Vagina (tissue), 2 donors: ENCODE measurements at regions not wholly inside any gene's neighbourhood (a gene's known extent, or its start where the extent isn't known, plus 50 kb on each side); places are given as distances from the start of the nearest gene placed in this dataset.
"Not testable (repeated sequence)": the region's sequence is repeated elsewhere in the genome, so short reads cannot be mapped to it uniquely, and the experiment has no call there.

Source experiments
- DNase-seq, 2 donors: peaks; one replicate each; pipeline ENCODE4 v3.0.0-alpha.2; 2017; ENCODE audit errors: extremely low spot score in 2 of 2
- H3K27ac ChIP-seq: fragments of 200-600 bp; sonication (generic); one replicate; pipeline ENCODE4 v1.5.1; 2019
- H3K27me3 ChIP-seq: fragments of 200-600 bp; sonication (generic); one replicate; pipeline ENCODE4 v1.5.1; 2019
- H3K36me3 ChIP-seq, 2 donors: fragments of 200-600 bp; sonication (generic); one replicate each; pipeline ENCODE4 v1.5.1; 2017 to 2019
- H3K4me1 ChIP-seq: fragments of 200-600 bp; sonication (generic); one replicate; pipeline ENCODE4 v1.5.1; 2019
- H3K4me3 ChIP-seq, 2 donors: fragments of 200-600 bp; sonication (generic); 1 replicate in 1 of 2; 2 replicates in 1 of 2; pipeline ENCODE4 v1.5.1; 2016 to 2019
- H3K9me3 ChIP-seq: fragments of 200-600 bp; sonication (generic); one replicate; pipeline ENCODE4 v1.5.1; 2019
- POLR2A ChIP-seq, 2 donors: fragments of 450-650 bp; IDR thresholded peaks; one replicate each; pipeline ENCODE4 v1.6.1; 2017; ENCODE audit warnings: antibody characterized with exemption in 2 of 2, mild to moderate bottlenecking in 2 of 2, moderate library complexity in 2 of 2
- POLR2AphosphoS5 ChIP-seq, 2 donors: sonication (generic); formaldehyde crosslinking; IDR thresholded peaks; one replicate each; pipeline ENCODE4 v1.9.0; 2017; ENCODE audit warnings: antibody characterized with exemption in 2 of 2, mild to moderate bottlenecking in 2 of 2, low read depth in 1 of 2; ENCODE audit not compliant: insufficient read depth in 1 of 2
- intact Hi-C: fragments of 100-400 bp; cut with DNase I; formaldehyde crosslinking; loops from one replicate; pipeline ENCODE4 v1.15.1; 2023
- TF ChIP-seq, protein P1 (sequence below), 3 experiments: fragments of 450-650 bp in 2 of 3; fragments of 200-600 bp in 1 of 3; sonication (generic) in 1 of 3; IDR thresholded peaks; one replicate each; pipeline ENCODE4 v1.5.1; 2017 to 2019; ENCODE audit warnings: antibody characterized with exemption in 3 of 3, mild to moderate bottlenecking in 2 of 3, moderate library complexity in 2 of 3

DNA sequence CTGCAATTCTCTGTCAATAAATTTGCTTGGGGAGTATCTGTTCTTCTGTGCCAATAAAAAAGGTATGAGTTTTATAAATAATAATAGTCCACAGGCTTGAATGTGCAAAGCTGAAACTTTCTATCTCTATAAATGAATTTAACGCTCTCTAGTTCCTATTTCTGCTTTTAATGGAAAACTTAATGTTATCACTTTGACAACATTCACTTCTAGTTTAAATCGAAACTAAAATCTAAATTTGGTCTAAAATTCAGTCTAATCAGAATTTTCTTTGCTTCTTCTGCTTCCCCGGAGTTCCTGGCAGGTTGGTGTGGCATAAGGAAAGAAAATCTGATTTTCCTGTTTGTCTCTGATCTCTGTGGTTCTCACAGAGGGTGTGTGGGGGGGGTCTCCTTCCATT lies 450.1 kb upstream of the TBL1XR1 start:
- no peak overlapping the region for H3K4me3 ChIP-seq
- H3K4me1 ChIP-seq: no peaks in the 10 kb centered on the region
- H3K27me3 ChIP-seq: no peaks in the 10 kb centered on the region
- no peak for DNase-seq
- intact Hi-C loops: no loop called here
- H3K36me3 ChIP-seq: no peaks in the 10 kb centered on the region
- TF ChIP-seq POLR2A (IDR thresholded peaks at IDR 0.05): no peak
- TF ChIP-seq, protein P1, sequence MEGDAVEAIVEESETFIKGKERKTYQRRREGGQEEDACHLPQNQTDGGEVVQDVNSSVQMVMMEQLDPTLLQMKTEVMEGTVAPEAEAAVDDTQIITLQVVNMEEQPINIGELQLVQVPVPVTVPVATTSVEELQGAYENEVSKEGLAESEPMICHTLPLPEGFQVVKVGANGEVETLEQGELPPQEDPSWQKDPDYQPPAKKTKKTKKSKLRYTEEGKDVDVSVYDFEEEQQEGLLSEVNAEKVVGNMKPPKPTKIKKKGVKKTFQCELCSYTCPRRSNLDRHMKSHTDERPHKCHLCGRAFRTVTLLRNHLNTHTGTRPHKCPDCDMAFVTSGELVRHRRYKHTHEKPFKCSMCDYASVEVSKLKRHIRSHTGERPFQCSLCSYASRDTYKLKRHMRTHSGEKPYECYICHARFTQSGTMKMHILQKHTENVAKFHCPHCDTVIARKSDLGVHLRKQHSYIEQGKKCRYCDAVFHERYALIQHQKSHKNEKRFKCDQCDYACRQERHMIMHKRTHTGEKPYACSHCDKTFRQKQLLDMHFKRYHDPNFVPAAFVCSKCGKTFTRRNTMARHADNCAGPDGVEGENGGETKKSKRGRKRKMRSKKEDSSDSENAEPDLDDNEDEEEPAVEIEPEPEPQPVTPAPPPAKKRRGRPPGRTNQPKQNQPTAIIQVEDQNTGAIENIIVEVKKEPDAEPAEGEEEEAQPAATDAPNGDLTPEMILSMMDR (IDR thresholded peaks at IDR 0.05): no peak
- TF ChIP-seq POLR2AphosphoS5 (IDR thresholded peaks at IDR 0.05; ENCODE audit: insufficient read depth in 1 of 2, low read depth in 1 of 2): no peak
- no peaks in the 10 kb centered on the region for H3K9me3 ChIP-seq
- no peak overlapping the region for H3K27ac ChIP-seq

DNA sequence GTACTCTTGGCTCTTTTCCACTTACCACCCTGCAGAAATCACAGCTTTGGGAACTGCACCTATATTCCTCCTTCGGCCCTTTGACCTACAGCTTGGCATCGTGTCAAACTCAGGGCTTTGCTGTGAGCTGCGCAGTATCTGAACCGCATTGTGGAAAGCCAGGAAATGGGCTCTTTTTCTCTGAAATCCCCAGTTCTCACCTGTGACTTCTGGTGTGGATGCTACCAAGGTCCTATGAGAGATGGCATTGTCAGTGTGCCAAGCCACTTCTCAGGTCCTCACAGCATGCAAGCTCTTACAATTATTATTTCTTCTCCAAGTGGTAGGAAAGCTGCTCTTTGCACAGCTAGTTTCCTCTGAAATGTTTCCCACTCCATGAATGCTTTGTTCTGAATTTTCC lies 450.6 kb upstream of the TBL1XR1 start:
- Histone ChIP-seq H3K4me1 (no peaks in the 10 kb centered on the region), H3K27me3 (no peaks in the 10 kb centered on the region), H3K27ac (no peak overlapping the region), H3K9me3 (no peaks in the 10 kb centered on the region), H3K36me3 (no peaks in the 10 kb centered on the region), H3K4me3 (no peak overlapping the region)
- TF ChIP-seq POLR2A (IDR thresholded peaks at IDR 0.05): no peak
- DNase-seq: no peak
- intact Hi-C loops: no loop called here

DNA sequence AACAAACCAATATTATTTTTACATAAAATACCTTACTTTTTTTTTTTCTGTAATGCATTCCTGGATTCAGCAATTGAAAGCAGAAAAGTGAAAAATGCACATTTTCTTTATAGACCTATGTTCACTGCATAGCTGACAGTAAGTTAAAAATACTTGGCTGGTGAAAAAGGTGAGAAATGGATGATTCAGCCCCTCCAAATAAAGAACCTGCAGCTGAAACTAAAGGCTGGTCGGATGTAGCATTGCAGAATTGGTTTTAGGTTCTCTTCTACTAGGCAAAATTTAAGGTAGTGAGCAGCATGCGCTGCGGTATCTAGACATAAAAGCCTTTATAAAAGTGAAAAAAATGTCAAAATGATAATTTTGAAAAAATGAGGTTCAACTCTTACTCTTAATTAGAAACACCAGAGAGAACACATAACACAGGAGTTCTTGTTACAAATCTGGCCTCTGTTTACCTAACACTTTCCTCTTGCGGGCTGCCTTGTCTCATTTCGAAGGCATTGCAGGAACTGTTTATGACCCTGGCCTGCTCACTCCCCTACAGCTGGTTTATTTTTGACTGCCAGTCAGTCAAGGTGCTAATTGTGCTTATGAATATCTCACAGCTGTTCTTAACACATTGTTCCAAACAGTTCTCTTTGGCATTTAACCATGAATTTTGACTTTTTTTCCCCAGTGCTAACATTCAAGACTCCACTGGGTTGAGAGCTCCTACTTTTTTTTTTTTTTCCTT lies 455.4 kb upstream of the TBL1XR1 start:
- no peak for DNase-seq
- intact Hi-C loops: no loop called here
- Histone ChIP-seq H3K9me3 (no peaks in the 10 kb centered on the region), H3K36me3 (no peaks in the 10 kb centered on the region), H3K4me1 (peaks cover 7% of the 10 kb centered on the region), H3K4me3 (no peak overlapping the region), H3K27ac (no peak overlapping the region), H3K27me3 (no peaks in the 10 kb centered on the region)
- TF ChIP-seq, protein P1 (IDR thresholded peaks at IDR 0.05): no peak
- TF ChIP-seq POLR2AphosphoS5 (IDR thresholded peaks at IDR 0.05; ENCODE audit: insufficient read depth in 1 of 2, low read depth in 1 of 2) (no peak), POLR2A (IDR thresholded peaks at IDR 0.05) (no peak)

DNA sequence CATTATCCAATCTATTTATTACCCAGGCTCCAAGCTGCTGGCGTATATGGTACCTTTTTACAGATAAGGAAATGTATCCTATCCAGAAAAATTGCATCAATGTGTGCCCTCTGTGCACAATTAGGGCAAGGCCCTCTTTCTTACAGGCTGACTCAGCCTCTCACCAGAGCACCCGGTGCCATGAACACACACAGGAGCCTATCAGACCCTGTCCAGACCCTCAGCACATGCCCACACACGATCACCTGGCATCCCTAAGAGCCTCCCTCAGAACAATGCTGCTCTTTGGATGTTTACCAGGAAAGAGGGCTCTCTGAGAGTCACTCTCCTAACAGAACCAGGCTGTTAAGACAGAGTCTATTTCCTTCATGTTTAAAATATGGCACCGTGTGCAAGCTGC lies 460.0 kb upstream of the TBL1XR1 start:
- intact Hi-C loops: no loop called here
- Histone ChIP-seq H3K9me3 (no peaks in the 10 kb centered on the region), H3K4me3 (no peak overlapping the region), H3K4me1 (peaks cover 14% of the 10 kb centered on the region), H3K27ac (no peak overlapping the region), H3K36me3 (no peaks in the 10 kb centered on the region), H3K27me3 (no peaks in the 10 kb centered on the region)
- DNase-seq: no peak
- no peak for TF ChIP-seq POLR2A (IDR thresholded peaks at IDR 0.05)
- TF ChIP-seq, protein P1 (IDR thresholded peaks at IDR 0.05): no peak
- TF ChIP-seq POLR2AphosphoS5 (IDR thresholded peaks at IDR 0.05; ENCODE audit: insufficient read depth in 1 of 2, low read depth in 1 of 2): no peak

DNA sequence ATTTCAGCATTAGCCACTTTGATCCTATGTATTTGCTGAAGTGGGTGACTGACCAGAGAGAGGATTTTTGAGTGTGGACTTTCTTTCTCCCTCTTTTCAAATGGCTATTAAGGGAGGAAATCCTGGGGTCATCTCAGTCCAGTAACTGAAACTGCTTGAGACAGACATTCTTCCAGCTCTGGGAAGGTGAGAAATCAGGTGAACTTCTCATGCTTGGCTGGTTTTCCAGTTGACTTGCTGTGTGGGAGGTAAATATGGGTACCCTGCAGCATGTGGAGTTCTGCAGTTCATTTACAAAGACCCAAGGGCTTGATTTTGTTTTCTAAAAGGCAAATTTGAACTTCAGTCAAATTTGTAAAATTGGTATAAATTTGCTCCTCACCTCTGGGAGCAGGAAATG lies 461.1 kb upstream of the TBL1XR1 start:
- no peak overlapping the region for H3K27ac ChIP-seq

DNA sequence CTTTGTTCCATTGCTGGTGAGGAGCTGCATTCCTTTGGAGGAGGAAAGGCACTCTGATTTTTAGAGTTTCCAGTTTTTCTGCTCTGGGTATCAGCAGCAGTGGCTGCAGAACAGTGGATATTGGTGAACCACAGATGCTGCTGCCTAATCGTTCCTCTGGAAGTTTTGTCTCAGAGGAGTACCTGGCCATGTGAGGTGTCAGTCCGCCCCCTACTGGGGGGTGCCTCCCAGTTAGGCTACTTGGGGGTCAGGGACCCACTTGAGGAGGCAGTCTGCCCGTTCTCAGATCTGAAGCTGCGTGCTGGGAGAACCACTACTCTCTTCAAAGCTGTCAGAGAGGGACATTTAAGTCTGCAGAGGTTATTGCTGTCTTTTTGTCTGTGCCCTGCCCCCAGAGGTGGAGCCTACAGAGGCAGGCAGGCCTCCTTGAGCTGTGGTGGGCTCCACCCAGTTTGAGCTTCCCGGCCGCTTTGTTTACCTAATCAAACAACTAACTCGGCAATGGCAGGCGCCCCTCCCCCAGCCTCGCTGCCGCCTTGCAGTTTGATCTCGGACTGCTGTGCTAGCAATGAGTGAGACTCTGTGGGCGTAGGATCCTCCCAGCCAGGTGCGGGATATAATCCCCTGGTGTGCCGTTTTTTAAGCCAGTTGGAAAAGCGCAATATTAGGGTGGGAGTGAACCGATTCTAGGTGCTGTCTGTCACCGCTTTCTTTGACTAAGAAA lies 467.3 kb upstream of the TBL1XR1 start:
- intact Hi-C loops, H3K27ac ChIP-seq, H3K4me3 ChIP-seq, H3K9me3 ChIP-seq, DNase-seq, H3K27me3 ChIP-seq, H3K4me1 ChIP-seq, H3K36me3 ChIP-seq: not testable (repeated sequence)
- TF ChIP-seq, protein P1 (IDR thresholded peaks at IDR 0.05): peak in 1 of 3 experiments; percentile 7

More for the DNA sequence above, 461.1 kb upstream of the TBL1XR1 start:
- Histone ChIP-seq H3K4me1 (peaks cover 14% of the 10 kb centered on the region), H3K4me3 (no peak overlapping the region), H3K9me3 (no peaks in the 10 kb centered on the region), H3K36me3 (no peaks in the 10 kb centered on the region), H3K27me3 (no peaks in the 10 kb centered on the region)
- no peak for TF ChIP-seq POLR2AphosphoS5 (IDR thresholded peaks at IDR 0.05; ENCODE audit: insufficient read depth in 1 of 2, low read depth in 1 of 2)
- no peak for DNase-seq
- intact Hi-C loops: no loop called here
